ENCODE measurements at regions not wholly inside any gene's neighbourhood (a gene's known extent, or its start where the extent isn't known, plus 50 kb on each side); places are given as distances from the start of the nearest gene placed in this dataset.

- TF ChIP-seq SPI1 (IDR thresholded peaks at IDR 0.05; ENCODE audit: low read depth, low read length) (no peak), POLR2AphosphoS5 (IDR thresholded peaks at IDR 0.05; ENCODE audit: low read depth, low read length) (no peak), POLR2A (IDR thresholded peaks at IDR 0.05; ENCODE audit: low read depth, low read length) (no peak), TAF1 (IDR thresholded peaks at IDR 0.05; ENCODE audit: low read depth, low read length) (no peak)
These were observed 112.5 kb downstream of the HMHB1 start for GRCh38 chr5:143924311-143924978.

Measured in GM12891 (cell line).